ENCODE measurements at regions not wholly inside any gene's neighbourhood (a gene's known extent, or its start where the extent isn't known, plus 50 kb on each side); places are given as distances from the start of the nearest gene placed in this dataset.

- no peak for TF ChIP-seq EZH2phosphoT487 (IDR thresholded peaks at IDR 0.05; ENCODE audit: borderline replicate concordance, low read length)
- TF ChIP-seq, protein P1, sequence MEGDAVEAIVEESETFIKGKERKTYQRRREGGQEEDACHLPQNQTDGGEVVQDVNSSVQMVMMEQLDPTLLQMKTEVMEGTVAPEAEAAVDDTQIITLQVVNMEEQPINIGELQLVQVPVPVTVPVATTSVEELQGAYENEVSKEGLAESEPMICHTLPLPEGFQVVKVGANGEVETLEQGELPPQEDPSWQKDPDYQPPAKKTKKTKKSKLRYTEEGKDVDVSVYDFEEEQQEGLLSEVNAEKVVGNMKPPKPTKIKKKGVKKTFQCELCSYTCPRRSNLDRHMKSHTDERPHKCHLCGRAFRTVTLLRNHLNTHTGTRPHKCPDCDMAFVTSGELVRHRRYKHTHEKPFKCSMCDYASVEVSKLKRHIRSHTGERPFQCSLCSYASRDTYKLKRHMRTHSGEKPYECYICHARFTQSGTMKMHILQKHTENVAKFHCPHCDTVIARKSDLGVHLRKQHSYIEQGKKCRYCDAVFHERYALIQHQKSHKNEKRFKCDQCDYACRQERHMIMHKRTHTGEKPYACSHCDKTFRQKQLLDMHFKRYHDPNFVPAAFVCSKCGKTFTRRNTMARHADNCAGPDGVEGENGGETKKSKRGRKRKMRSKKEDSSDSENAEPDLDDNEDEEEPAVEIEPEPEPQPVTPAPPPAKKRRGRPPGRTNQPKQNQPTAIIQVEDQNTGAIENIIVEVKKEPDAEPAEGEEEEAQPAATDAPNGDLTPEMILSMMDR (IDR thresholded peaks at IDR 0.05; ENCODE audit: low read depth, low read length, poor library complexity, severe bottlenecking): no peak
- H3K27ac ChIP-seq (ENCODE audit: low read depth, low read length): no peak overlapping the region
Measured at GRCh38 chr3:192009903-192010302, 548.9 kb downstream of the PYDC2 start.

GRCh38 chr3:192010490-192010889, 549.5 kb downstream of the PYDC2 start:
- Histone ChIP-seq H3F3A (ENCODE audit: control insufficient read depth, insufficient read depth) (no peaks in the 10 kb centered on the region), H4K20me1 (ENCODE audit: control insufficient read depth, insufficient read depth, low read depth, low read length) (no peaks in the 10 kb centered on the region), H3K4me3 (ENCODE audit: low read length) (no peak overlapping the region), H3K9me3 (ENCODE audit: control insufficient read depth, insufficient read depth, low read length) (no peaks in the 10 kb centered on the region), H3K27ac (ENCODE audit: low read depth, low read length) (no peak overlapping the region), H3K9me2 (replicated peaks; ENCODE audit: control insufficient read depth, low read length) (no peaks in the 10 kb centered on the region), H3K4me1 (ENCODE audit: control insufficient read depth, low read length) (no peaks in the 10 kb centered on the region), H3K79me2 (ENCODE audit: control insufficient read depth, low read length) (no peaks in the 10 kb centered on the region), H3K27me3 (ENCODE audit: control insufficient read depth, low read length) (no peaks in the 10 kb centered on the region), H3K4me2 (ENCODE audit: low read length) (no peak overlapping the region), H3K36me3 (ENCODE audit: control insufficient read depth, low read length) (no peaks in the 10 kb centered on the region)
- TF ChIP-seq, protein P1 (IDR thresholded peaks at IDR 0.05; ENCODE audit: low read depth, low read length, poor library complexity, severe bottlenecking): no peak

More at GRCh38 chr3:192009903-192010302, 548.9 kb downstream of the PYDC2 start:
- H4K20me1 ChIP-seq (ENCODE audit: control insufficient read depth, insufficient read depth, low read depth, low read length): no peaks in the 10 kb centered on the region
- H3K4me3 ChIP-seq (ENCODE audit: low read length): no peak overlapping the region
- H3K4me2 ChIP-seq (ENCODE audit: low read length): no peak overlapping the region
- H3K4me1 ChIP-seq (ENCODE audit: control insufficient read depth, low read length): no peaks in the 10 kb centered on the region
- H3K27me3 ChIP-seq (ENCODE audit: control insufficient read depth, low read length): no peaks in the 10 kb centered on the region
- no peaks in the 10 kb centered on the region for H3K9me3 ChIP-seq (ENCODE audit: control insufficient read depth, insufficient read depth, low read length)
- no peaks in the 10 kb centered on the region for H3K36me3 ChIP-seq (ENCODE audit: control insufficient read depth, low read length)
- no peaks in the 10 kb centered on the region for H3K79me2 ChIP-seq (ENCODE audit: control insufficient read depth, low read length)
- no peaks in the 10 kb centered on the region for H3K9me2 ChIP-seq (replicated peaks; ENCODE audit: control insufficient read depth, low read length)
- H3F3A ChIP-seq (ENCODE audit: control insufficient read depth, insufficient read depth): no peaks in the 10 kb centered on the region

DNA sequence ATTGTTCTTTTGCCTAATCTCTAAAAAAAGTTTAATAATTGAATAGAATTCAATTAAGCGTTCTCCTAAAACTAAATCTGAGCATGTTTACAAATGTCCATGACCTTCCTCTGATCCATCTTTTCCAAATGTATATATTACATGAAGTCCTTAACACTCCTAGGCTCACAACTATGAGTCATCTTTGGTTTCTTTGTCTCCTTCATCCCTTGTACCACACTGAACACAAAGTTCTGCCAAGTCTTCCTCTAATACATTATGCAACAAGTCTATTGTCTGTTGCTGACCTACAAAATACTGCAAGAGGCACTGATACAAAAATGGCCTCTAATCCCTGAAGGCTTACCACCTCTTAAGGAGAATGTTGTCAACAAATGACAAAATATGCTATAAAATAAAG, 550.2 kb downstream of the PYDC2 start:
- H3K4me2 ChIP-seq (ENCODE audit: low read length): no peak overlapping the region
- TF ChIP-seq EZH2phosphoT487 (IDR thresholded peaks at IDR 0.05; ENCODE audit: borderline replicate concordance, low read length): no peak
- TF ChIP-seq, protein P1 (IDR thresholded peaks at IDR 0.05; ENCODE audit: low read depth, low read length, poor library complexity, severe bottlenecking): no peak
- no peak overlapping the region for H3K4me3 ChIP-seq (ENCODE audit: low read length)
- H4K20me1 ChIP-seq (ENCODE audit: control insufficient read depth, insufficient read depth, low read depth, low read length): no peaks in the 10 kb centered on the region
- no peaks in the 10 kb centered on the region for H3K36me3 ChIP-seq (ENCODE audit: control insufficient read depth, low read length)
- no peaks in the 10 kb centered on the region for H3K9me2 ChIP-seq (replicated peaks; ENCODE audit: control insufficient read depth, low read length)
- H3K27me3 ChIP-seq (ENCODE audit: control insufficient read depth, low read length): no peaks in the 10 kb centered on the region
- H3K4me1 ChIP-seq (ENCODE audit: control insufficient read depth, low read length): no peaks in the 10 kb centered on the region
- no peaks in the 10 kb centered on the region for H3K79me2 ChIP-seq (ENCODE audit: control insufficient read depth, low read length)
- H3K27ac ChIP-seq (ENCODE audit: low read depth, low read length): no peak overlapping the region
- no peaks in the 10 kb centered on the region for H3K9me3 ChIP-seq (ENCODE audit: control insufficient read depth, insufficient read depth, low read length)
- H3F3A ChIP-seq (ENCODE audit: control insufficient read depth, insufficient read depth): no peaks in the 10 kb centered on the region

DNA sequence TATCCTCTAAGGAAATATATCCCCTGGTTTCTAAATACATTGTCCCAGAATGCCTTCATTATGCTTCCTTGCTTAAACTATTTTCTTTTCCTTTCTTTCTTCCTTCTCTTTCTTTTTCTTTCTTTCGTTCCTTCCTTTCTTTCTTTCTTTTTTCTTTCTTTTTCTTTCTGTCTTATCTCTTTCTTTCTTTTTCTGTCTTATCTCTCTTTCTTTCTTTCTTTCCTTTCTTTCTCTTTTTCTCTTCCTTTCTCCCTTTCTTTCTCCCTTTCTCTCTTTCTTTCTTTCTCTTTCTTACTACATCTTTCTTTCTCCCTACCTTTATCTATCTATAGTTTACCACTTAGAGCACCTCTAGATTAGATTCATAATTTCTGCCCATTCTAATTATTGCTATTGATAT, 552.1 kb downstream of the PYDC2 start:
- H3K9me3 ChIP-seq (ENCODE audit: control insufficient read depth, insufficient read depth, low read length): no peaks in the 10 kb centered on the region

More for the DNA sequence above, 552.1 kb downstream of the PYDC2 start:
- Histone ChIP-seq H3K9me2 (replicated peaks; ENCODE audit: control insufficient read depth, low read length) (no peaks in the 10 kb centered on the region), H3K4me2 (ENCODE audit: low read length) (no peak overlapping the region), H3K79me2 (ENCODE audit: control insufficient read depth, low read length) (no peaks in the 10 kb centered on the region), H3K27me3 (ENCODE audit: control insufficient read depth, low read length) (no peaks in the 10 kb centered on the region), H3F3A (ENCODE audit: control insufficient read depth, insufficient read depth) (no peaks in the 10 kb centered on the region), H4K20me1 (ENCODE audit: control insufficient read depth, insufficient read depth, low read depth, low read length) (no peaks in the 10 kb centered on the region), H3K4me1 (ENCODE audit: control insufficient read depth, low read length) (no peaks in the 10 kb centered on the region), H3K27ac (ENCODE audit: low read depth, low read length) (no peak overlapping the region), H3K4me3 (ENCODE audit: low read length) (no peak overlapping the region), H3K36me3 (ENCODE audit: control insufficient read depth, low read length) (no peaks in the 10 kb centered on the region)
- TF ChIP-seq, protein P1 (IDR thresholded peaks at IDR 0.05; ENCODE audit: low read depth, low read length, poor library complexity, severe bottlenecking): no peak
- no peak for TF ChIP-seq EZH2phosphoT487 (IDR thresholded peaks at IDR 0.05; ENCODE audit: borderline replicate concordance, low read length)

Measured in DOHH2 (cell line).